CD4-positive, alpha-beta T cell (primary cell): ENCODE measurements at regions not wholly inside any gene's neighbourhood (a gene's known extent, or its start where the extent isn't known, plus 50 kb on each side); places are given as distances from the start of the nearest gene placed in this dataset.

Source experiments
- ATAC-seq: fragments of 200-7000 bp; cut with Tn5 transposase; one replicate; pipeline ENCODE4 v1.10.0; 2022; ENCODE audit warnings: mild to moderate bottlenecking; ENCODE audit not compliant: poor library complexity
- CTCF ChIA-PET: fragments of 350-600 bp; sonication (Branson Sonifier 250); formaldehyde crosslinking; loops from one replicate; lab custom pipeline; 2021; ENCODE audit warnings: antibody characterized with exemption, inconsistent platforms; lab: Charles Lee
- POLR2A ChIA-PET: fragments of 350-600 bp; sonication (Branson Sonifier 250); formaldehyde crosslinking; loops from one replicate; lab custom pipeline; 2021; ENCODE audit warnings: antibody characterized with exemption, inconsistent platforms; lab: Charles Lee
- DNase-seq, 14 experiments: peaks; one replicate each; pipeline ENCODE4 v3.0.0-alpha.2; 2013 to 2020; ENCODE audit warnings: mixed read lengths in 2 of 14
- H3K27ac ChIP-seq, 2 donors: one replicate each; pipeline versions ENCODE4 v1.5.1 to v1.7.0; 2013; ENCODE audit warnings: low read length in 2 of 2, low read depth in 1 of 2, mild to moderate bottlenecking in 1 of 2
- H3K27me3 ChIP-seq, 2 experiments: 1 replicate in 1 of 2; 2 replicates in 1 of 2; pipeline versions ENCODE4 v1.6.1 to v1.7.0; 2013; ENCODE audit warnings: low read length in 2 of 2, control low read depth in 1 of 2, mild to moderate bottlenecking in 1 of 2, moderate library complexity in 1 of 2; ENCODE audit not compliant: insufficient read depth in 2 of 2, control insufficient read depth in 1 of 2
- H3K36me3 ChIP-seq: one replicate; pipeline ENCODE4 v1.6.1; 2013; ENCODE audit warnings: low read length, control low read depth; ENCODE audit not compliant: insufficient read depth
- H3K4me1 ChIP-seq: one replicate; pipeline ENCODE4 v1.6.1; 2013; ENCODE audit warnings: low read length, control low read depth; ENCODE audit not compliant: insufficient read depth
- H3K4me3 ChIP-seq: one replicate; pipeline ENCODE4 v1.5.1; 2013; ENCODE audit warnings: mild to moderate bottlenecking, low read length, moderate library complexity
- H3K9me3 ChIP-seq, 2 experiments: 1 replicate in 1 of 2; 2 replicates in 1 of 2; pipeline versions ENCODE4 v1.6.1 to v1.7.0; 2013; ENCODE audit warnings: low read length in 2 of 2, mild to moderate bottlenecking in 2 of 2, control low read depth in 1 of 2, moderate library complexity in 1 of 2; ENCODE audit not compliant: control insufficient read depth in 1 of 2, insufficient read depth in 1 of 2
- H3K27ac Mint-ChIP-seq: one replicate; pipeline ENCODE4 v1.8.0; 2020; ENCODE audit warnings: mixed read lengths
- H3K27me3 Mint-ChIP-seq: one replicate; pipeline ENCODE4 v1.8.0; 2021; ENCODE audit warnings: mixed read lengths
- H3K36me3 Mint-ChIP-seq: one replicate; pipeline ENCODE4 v1.8.0; 2021; ENCODE audit warnings: low read depth, mixed read lengths
- H3K4me1 Mint-ChIP-seq: one replicate; pipeline ENCODE4 v1.8.0; 2021; ENCODE audit warnings: low read depth, mixed read lengths
- H3K4me3 Mint-ChIP-seq: one replicate; pipeline ENCODE4 v1.8.0; 2020; ENCODE audit warnings: mild to moderate bottlenecking, mixed read lengths
- H3K9me3 Mint-ChIP-seq: one replicate; pipeline ENCODE4 v1.8.0; 2020; ENCODE audit warnings: mixed read lengths
- intact Hi-C, 2 experiments: fragments of 100-400 bp; cut with DNase I in 1 of 2; cut with micrococcal nuclease in 1 of 2; formaldehyde crosslinking; loops; one replicate each; pipeline versions ENCODE4 v1.15.1 to v1.9.0; 2023 to 2025; cut with DNase I, micrococcal nuclease
- TF ChIP-seq, protein P1 (sequence below): fragments of 200-600 bp; IDR thresholded peaks from one replicate; pipeline ENCODE4 v1.8.0; 2022; ENCODE audit warnings: antibody characterized with exemption, mild to moderate bottlenecking

DNA sequence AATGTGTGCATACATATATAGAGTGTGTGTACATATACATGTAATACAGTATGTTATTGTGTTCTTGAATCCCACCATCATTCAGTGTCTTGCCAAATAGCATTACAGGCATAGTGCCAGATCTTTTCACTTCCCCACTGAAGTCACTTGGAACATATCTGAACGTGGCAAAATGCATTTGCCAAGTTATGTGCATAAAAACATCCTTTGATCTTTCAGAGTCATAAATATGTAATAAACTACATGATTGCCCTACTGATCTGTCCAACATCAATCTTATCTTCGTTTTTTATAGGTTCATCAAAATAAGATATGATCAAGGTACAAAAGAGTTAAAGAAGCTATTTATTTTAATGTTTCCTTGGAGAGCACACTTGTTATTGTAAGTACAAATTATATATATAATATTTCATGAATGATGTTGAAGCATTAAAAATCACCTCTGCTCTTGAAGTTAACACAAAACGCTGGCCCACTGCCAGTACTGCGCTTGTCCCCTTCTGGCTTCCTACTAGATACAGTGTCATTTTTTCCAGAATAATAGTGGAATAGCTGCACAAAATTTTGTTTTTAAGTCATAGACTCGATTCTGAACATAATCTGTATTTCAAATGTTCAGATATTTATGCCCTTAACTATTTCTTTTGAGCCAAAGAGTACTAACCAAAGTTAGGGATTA lies 549.5 kb upstream of the ARRDC4 start:
- ATAC-seq, result no peak
- no peaks in the 10 kb centered on the region for H3K36me3 Mint-ChIP-seq
- H3K4me1 ChIP-seq, result no peaks in the 10 kb centered on the region
- CTCF ChIA-PET, result no interaction called here
- H3K4me3 Mint-ChIP-seq, result no peak overlapping the region
- H3K36me3 ChIP-seq, result no peaks in the 10 kb centered on the region
- peaks cover 8% of the 10 kb centered on the region for H3K9me3 Mint-ChIP-seq
- H3K4me1 Mint-ChIP-seq, result no peaks in the 10 kb centered on the region
- TF ChIP-seq, protein P1, sequence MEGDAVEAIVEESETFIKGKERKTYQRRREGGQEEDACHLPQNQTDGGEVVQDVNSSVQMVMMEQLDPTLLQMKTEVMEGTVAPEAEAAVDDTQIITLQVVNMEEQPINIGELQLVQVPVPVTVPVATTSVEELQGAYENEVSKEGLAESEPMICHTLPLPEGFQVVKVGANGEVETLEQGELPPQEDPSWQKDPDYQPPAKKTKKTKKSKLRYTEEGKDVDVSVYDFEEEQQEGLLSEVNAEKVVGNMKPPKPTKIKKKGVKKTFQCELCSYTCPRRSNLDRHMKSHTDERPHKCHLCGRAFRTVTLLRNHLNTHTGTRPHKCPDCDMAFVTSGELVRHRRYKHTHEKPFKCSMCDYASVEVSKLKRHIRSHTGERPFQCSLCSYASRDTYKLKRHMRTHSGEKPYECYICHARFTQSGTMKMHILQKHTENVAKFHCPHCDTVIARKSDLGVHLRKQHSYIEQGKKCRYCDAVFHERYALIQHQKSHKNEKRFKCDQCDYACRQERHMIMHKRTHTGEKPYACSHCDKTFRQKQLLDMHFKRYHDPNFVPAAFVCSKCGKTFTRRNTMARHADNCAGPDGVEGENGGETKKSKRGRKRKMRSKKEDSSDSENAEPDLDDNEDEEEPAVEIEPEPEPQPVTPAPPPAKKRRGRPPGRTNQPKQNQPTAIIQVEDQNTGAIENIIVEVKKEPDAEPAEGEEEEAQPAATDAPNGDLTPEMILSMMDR, result no peak
- H3K9me3 ChIP-seq, result peaks cover 0 to 9% of the 10 kb centered on the region in 2 experiments
- no peak for DNase-seq
- no peak overlapping the region for H3K27ac Mint-ChIP-seq
- intact Hi-C loops, result no loop called here
- POLR2A ChIA-PET, result no interaction called here
- H3K27me3 ChIP-seq, result no peaks in the 10 kb centered on the region
- no peaks in the 10 kb centered on the region for H3K27me3 Mint-ChIP-seq
- no peak overlapping the region for H3K27ac ChIP-seq
- no peak overlapping the region for H3K4me3 ChIP-seq

DNA sequence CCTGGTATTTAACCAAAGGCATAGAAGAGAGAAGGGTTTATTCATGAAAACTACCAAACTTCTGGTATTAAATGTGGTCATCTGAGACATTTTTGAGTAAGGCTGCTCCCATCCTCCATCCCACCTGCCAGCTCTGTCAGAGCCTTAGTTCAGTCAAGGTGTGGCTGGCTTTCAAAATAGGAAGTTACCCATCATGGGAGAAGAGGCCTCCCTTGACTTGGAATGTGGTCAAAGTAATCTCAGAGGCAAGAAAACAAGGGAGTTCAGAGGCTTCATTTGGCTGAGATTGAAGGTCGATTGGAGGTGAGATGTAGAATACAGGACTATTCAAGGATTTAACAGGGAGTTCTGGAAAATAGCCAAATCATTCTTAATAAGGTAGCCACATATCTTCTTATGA lies 540.4 kb upstream of the ARRDC4 start:
- intact Hi-C loops, result no loop called here
- Histone ChIP-seq H3K4me3 (no peak overlapping the region), H3K36me3 (no peaks in the 10 kb centered on the region), H3K4me1 (no peaks in the 10 kb centered on the region), H3K9me3 (peaks cover 0 to 6% of the 10 kb centered on the region in 2 experiments), H3K27me3 (no peaks in the 10 kb centered on the region), H3K27ac (no peak overlapping the region)
- DNase-seq (no peak), ATAC-seq (no peak)
- H3K4me3 Mint-ChIP-seq, result no peak overlapping the region
- ChIA-PET POLR2A (no interaction called here), CTCF (no interaction called here)
- no peaks in the 10 kb centered on the region for H3K4me1 Mint-ChIP-seq
- peaks cover 4% of the 10 kb centered on the region for H3K9me3 Mint-ChIP-seq
- H3K27ac Mint-ChIP-seq, result no peak overlapping the region
- no peaks in the 10 kb centered on the region for H3K27me3 Mint-ChIP-seq
- H3K36me3 Mint-ChIP-seq, result no peaks in the 10 kb centered on the region
- TF ChIP-seq, protein P1, result no peak

DNA sequence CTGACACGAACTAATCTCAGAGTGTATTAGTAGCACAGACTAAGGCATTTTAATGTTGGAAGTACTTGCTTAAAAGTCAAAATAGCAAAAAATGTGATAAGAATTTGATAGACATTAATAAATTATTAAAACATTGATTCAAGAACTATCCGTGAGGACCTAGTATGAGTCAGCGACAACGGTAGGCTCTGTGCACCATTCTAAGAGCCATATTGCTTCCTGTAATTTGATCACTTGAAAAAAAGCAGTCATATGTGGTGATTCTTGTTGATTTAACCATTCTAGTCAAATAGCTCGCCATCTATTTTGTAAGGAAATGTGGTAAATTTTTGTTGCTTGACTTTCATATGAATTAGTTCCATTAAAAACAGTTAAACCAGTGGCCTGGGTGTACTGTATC lies 534.9 kb upstream of the ARRDC4 start:
- CTCF ChIA-PET, result no interaction called here
- Mint-ChIP-seq H3K9me3 (no peaks in the 10 kb centered on the region), H3K4me3 (no peak overlapping the region), H3K36me3 (no peaks in the 10 kb centered on the region), H3K27ac (no peak overlapping the region), H3K4me1 (no peaks in the 10 kb centered on the region), H3K27me3 (no peaks in the 10 kb centered on the region)
- DNase-seq, result no peak
- intact Hi-C loops, result no loop called here
- Histone ChIP-seq H3K27ac (no peak overlapping the region), H3K27me3 (no peaks in the 10 kb centered on the region), H3K36me3 (no peaks in the 10 kb centered on the region), H3K4me1 (no peaks in the 10 kb centered on the region), H3K4me3 (no peak overlapping the region), H3K9me3 (peaks cover 0 to 3% of the 10 kb centered on the region in 2 experiments)
- POLR2A ChIA-PET, result no interaction called here
- TF ChIP-seq, protein P1, result no peak
- ATAC-seq, result no peak
